ENCODE measurements at regions not wholly inside any gene's neighbourhood (a gene's known extent, or its start where the extent isn't known, plus 50 kb on each side); places are given as distances from the start of the nearest gene placed in this dataset.

GRCh38 chr10:35784751-35785150, 142.7 kb upstream of the FZD8 start:
- H3K4me3 ChIP-seq (ENCODE audit: low read length, poor library complexity, severe bottlenecking), result no peak overlapping the region
- no peaks in the 10 kb centered on the region for H3K4me1 ChIP-seq (ENCODE audit: insufficient read depth, low read length, poor library complexity, severe bottlenecking)
- no peaks in the 10 kb centered on the region for H3K9me2 ChIP-seq (replicated peaks; ENCODE audit: low read depth, low read length)
- H3K9me3 ChIP-seq (ENCODE audit: insufficient read depth, low read depth, low read length), result peaks cover 2% of the 10 kb centered on the region; the same call in 1 of the 2 replicates
- no peaks in the 10 kb centered on the region for H3F3A ChIP-seq (ENCODE audit: low read depth)
- H3K36me3 ChIP-seq (ENCODE audit: insufficient read depth, low read length), result no peaks in the 10 kb centered on the region
- TF ChIP-seq, protein P1, sequence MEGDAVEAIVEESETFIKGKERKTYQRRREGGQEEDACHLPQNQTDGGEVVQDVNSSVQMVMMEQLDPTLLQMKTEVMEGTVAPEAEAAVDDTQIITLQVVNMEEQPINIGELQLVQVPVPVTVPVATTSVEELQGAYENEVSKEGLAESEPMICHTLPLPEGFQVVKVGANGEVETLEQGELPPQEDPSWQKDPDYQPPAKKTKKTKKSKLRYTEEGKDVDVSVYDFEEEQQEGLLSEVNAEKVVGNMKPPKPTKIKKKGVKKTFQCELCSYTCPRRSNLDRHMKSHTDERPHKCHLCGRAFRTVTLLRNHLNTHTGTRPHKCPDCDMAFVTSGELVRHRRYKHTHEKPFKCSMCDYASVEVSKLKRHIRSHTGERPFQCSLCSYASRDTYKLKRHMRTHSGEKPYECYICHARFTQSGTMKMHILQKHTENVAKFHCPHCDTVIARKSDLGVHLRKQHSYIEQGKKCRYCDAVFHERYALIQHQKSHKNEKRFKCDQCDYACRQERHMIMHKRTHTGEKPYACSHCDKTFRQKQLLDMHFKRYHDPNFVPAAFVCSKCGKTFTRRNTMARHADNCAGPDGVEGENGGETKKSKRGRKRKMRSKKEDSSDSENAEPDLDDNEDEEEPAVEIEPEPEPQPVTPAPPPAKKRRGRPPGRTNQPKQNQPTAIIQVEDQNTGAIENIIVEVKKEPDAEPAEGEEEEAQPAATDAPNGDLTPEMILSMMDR (conservative IDR thresholded peaks at IDR 0.05; ENCODE audit: low read length), result no peak
- no peak for TF ChIP-seq EZH2phosphoT487 (IDR thresholded peaks at IDR 0.05; ENCODE audit: borderline replicate concordance)
- H2AFZ ChIP-seq (ENCODE audit: low read length), result no peak overlapping the region
- no peak overlapping the region for H3K4me2 ChIP-seq (ENCODE audit: low read depth, low read length, poor library complexity, severe bottlenecking)
- no peak overlapping the region for H3K9ac ChIP-seq (ENCODE audit: low read depth, low read length, poor library complexity, severe bottlenecking)
- H3K79me2 ChIP-seq (ENCODE audit: insufficient read depth, low read length), result no peaks in the 10 kb centered on the region
- H4K20me1 ChIP-seq (ENCODE audit: insufficient read depth, low read length, poor library complexity, severe bottlenecking), result no peaks in the 10 kb centered on the region
- no peaks in the 10 kb centered on the region for H3K27me3 ChIP-seq (ENCODE audit: insufficient read depth, low read length, poor library complexity, severe bottlenecking)

DNA sequence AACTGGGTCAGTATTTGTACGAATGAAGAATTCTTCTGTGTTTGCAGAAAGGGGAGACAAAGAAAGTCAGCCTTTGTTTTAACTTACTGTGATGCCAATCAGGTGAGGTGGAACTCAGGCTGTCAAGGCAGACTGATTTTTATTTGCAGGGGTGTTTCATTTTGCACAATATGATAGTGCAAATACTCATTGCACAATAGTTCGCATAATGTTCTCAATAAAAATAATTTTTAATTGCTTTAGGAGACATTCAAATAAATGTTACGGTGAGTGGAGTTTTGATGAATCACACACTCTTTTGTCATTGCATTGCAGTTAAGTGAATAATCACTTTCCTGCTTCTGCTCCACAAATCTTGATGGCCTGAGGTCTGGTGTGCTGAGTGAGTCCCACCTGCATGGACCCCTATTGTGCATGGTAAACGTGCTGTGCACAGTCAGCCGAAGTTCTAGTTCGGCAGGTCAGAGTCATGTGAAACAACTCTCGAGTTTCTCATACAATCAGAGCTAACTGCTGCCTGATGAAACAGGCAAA, 141.3 kb upstream of the FZD8 start:
- Histone ChIP-seq H3K9me2 (replicated peaks; ENCODE audit: low read depth, low read length) (no peaks in the 10 kb centered on the region), H3K79me2 (ENCODE audit: insufficient read depth, low read length) (no peaks in the 10 kb centered on the region), H2AFZ (ENCODE audit: low read length) (no peak overlapping the region), H3K27me3 (ENCODE audit: insufficient read depth, low read length, poor library complexity, severe bottlenecking) (no peaks in the 10 kb centered on the region), H3K4me3 (ENCODE audit: low read length, poor library complexity, severe bottlenecking) (no peak overlapping the region), H3K9me3 (ENCODE audit: insufficient read depth, low read depth, low read length) (peaks cover 2% of the 10 kb centered on the region; the same call in 1 of the 2 replicates), H3F3A (ENCODE audit: low read depth) (no peaks in the 10 kb centered on the region), H4K20me1 (ENCODE audit: insufficient read depth, low read length, poor library complexity, severe bottlenecking) (no peaks in the 10 kb centered on the region), H3K9ac (ENCODE audit: low read depth, low read length, poor library complexity, severe bottlenecking) (no peak overlapping the region), H3K4me1 (ENCODE audit: insufficient read depth, low read length, poor library complexity, severe bottlenecking) (no peaks in the 10 kb centered on the region), H3K4me2 (ENCODE audit: low read depth, low read length, poor library complexity, severe bottlenecking) (no peak overlapping the region), H3K36me3 (ENCODE audit: insufficient read depth, low read length) (no peaks in the 10 kb centered on the region)
- TF ChIP-seq, protein P1 (conservative IDR thresholded peaks at IDR 0.05; ENCODE audit: low read length), result no peak
- TF ChIP-seq EZH2phosphoT487 (IDR thresholded peaks at IDR 0.05; ENCODE audit: borderline replicate concordance), result no peak

DNA sequence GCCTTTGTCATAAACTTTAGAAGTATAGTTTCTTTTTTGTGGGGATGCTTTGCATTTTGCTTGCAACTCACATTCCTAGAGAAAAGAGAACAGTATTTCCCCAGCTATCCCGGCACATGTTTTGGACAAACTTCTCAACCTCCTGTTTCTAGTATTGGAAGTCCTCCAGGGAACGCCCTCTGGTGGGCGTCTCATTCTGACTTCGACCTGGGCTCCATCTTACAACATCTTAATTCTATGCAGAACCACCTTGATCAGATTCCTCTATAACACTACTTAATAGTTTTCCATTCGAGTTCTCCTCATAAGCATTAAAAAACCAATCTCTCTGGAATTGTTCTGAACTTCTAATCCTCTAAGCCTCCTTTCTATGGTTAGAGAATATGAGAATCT, 139.5 kb upstream of the FZD8 start:
- H3K9me2 ChIP-seq (replicated peaks; ENCODE audit: low read depth, low read length), result no peaks in the 10 kb centered on the region
- H3K4me3 ChIP-seq (ENCODE audit: low read length, poor library complexity, severe bottlenecking), result no peak overlapping the region
- no peaks in the 10 kb centered on the region for H4K20me1 ChIP-seq (ENCODE audit: insufficient read depth, low read length, poor library complexity, severe bottlenecking)
- H3K27me3 ChIP-seq (ENCODE audit: insufficient read depth, low read length, poor library complexity, severe bottlenecking), result no peaks in the 10 kb centered on the region
- TF ChIP-seq, protein P1 (conservative IDR thresholded peaks at IDR 0.05; ENCODE audit: low read length), result peak; percentile 44
- no peak for TF ChIP-seq EZH2phosphoT487 (IDR thresholded peaks at IDR 0.05; ENCODE audit: borderline replicate concordance)
- no peaks in the 10 kb centered on the region for H3F3A ChIP-seq (ENCODE audit: low read depth)
- no peaks in the 10 kb centered on the region for H3K79me2 ChIP-seq (ENCODE audit: insufficient read depth, low read length)
- H3K4me1 ChIP-seq (ENCODE audit: insufficient read depth, low read length, poor library complexity, severe bottlenecking), result no peaks in the 10 kb centered on the region
- H3K4me2 ChIP-seq (ENCODE audit: low read depth, low read length, poor library complexity, severe bottlenecking), result no peak overlapping the region
- H3K36me3 ChIP-seq (ENCODE audit: insufficient read depth, low read length), result no peaks in the 10 kb centered on the region
- no peak overlapping the region for H3K9ac ChIP-seq (ENCODE audit: low read depth, low read length, poor library complexity, severe bottlenecking)
- no peaks in the 10 kb centered on the region; the same call in 1 of the 2 replicates for H3K9me3 ChIP-seq (ENCODE audit: insufficient read depth, low read depth, low read length)
- no peak overlapping the region for H2AFZ ChIP-seq (ENCODE audit: low read length)

Data from Loucy (cell line).